UCSD-AML1 (cell line): ENCODE measurements at regions not wholly inside any gene's neighbourhood (a gene's known extent, or its start where the extent isn't known, plus 50 kb on each side); places are given as distances from the start of the nearest gene placed in this dataset.

ENCODE experiments used
- DNase-seq: peaks from one replicate; lab custom pipeline; 2025; ENCODE audit not compliant: unreplicated experiment; lab: John Stamatoyannopoulos, UW

DNA sequence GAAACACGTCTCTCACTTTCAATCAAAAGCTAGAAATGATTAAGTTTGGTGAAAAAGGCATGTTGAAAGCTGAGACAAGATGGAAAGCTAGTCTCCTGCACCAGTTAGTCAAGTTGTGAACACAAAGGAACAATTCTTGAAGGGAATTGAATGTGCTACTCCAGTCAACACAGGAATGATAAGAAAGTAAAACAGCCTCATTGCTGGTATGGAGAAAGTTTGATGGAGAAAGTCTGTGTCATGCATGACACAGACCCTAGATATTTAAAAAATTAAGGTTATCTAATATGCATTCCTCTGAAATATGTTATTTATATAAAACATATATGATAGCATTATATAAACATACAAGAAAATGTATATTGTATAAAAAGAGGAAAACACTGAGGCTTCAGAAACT lies 699.4 kb upstream of the FZD8 start:
- DNase-seq: no peak

DNA sequence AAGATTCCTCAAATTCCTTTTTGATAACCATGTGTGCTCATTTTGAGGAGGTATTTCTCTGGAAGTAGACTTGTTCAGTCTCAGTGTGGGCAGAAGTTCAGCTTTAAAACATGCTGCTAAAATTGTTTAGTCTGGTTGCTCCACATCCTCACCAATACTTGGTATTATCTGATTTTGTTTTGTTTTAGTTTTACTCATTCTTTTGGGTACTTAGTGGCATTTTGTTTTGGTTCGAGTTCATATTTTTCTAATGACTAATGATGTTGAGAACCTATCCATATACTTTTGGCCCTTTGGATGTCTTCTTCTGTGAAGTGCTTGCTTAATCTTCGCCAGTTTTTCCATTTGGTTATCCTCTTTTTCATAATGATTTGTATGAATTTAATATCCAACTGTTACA lies 694.2 kb upstream of the FZD8 start:
- no peak for DNase-seq

DNA sequence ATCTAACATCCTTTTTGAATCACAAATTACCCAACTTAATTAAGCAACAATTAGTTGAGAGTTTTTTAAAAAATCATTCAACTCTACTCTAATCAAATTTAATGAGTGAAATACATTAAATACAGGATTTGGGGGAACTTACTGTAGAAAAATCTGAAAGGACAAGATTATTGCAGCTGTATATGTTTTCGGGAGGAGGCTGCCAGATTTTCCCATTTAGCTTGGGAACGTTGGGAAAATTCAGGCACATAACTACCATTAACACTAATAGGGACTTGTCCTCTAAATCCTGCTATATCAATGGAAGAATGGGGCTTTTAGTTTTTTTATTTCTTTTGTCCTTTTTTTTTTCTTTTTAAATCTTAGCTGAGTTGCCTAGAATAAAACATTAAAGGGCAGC lies 691.4 kb upstream of the FZD8 start:
- DNase-seq: no peak

DNA sequence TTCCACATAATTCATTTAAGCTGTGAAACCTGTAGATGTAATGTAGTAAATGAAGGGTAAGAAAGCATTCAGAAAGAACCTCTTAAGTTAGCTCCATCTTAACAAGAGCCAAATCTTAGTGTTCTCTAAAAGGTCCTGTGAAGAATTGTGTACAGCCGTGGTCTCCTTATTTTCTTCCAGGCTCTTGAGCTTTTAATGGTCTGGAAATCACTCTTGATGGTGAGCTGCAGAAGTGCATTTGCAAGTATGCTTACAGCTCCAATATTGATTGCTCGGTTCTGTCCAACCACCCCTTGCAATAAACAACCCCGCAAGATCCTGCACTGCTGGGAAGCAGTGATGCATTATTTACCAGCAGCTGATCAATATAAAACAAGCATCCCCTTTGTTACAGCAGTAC lies 690.8 kb upstream of the FZD8 start:
- no peak for DNase-seq

DNA sequence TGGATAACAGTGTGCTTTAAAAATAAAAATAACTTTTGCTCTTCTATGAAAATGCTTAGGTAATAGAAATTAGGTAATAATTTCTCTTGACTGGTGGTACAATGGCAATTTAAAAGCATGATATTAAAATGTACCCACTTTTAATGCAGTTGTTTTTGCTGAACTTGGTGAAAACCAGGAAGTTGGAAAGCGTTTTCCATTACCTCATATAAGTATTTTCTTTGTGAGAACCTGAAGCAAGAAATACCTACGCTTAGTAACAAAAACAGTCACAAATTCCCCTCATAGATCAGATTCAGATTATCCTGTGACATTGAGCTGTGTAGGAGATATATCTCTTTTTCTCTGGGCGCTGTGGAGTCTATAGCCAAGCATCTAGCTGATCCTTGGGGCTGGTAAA lies 689.0 kb upstream of the FZD8 start:
- DNase-seq: no peak

DNA sequence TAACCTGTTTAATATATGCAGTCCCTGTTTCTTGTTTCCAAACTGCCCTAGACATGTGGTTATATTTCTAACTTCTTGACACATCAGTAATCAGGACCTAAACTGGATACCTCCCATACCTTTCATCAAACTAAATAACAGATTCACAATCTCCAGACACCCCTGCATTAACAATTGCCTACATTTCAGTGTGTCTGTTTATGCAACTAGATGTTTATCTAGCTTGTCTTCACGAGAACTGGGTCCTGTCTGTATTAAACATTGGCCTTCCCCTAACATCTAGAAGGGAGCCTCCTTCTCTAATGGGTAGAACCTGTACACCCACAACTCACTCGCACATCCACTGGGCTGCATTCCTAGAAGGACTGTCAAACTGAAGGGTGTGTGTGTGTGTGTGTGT lies 683.7 kb upstream of the FZD8 start:
- DNase-seq: no peak

DNA sequence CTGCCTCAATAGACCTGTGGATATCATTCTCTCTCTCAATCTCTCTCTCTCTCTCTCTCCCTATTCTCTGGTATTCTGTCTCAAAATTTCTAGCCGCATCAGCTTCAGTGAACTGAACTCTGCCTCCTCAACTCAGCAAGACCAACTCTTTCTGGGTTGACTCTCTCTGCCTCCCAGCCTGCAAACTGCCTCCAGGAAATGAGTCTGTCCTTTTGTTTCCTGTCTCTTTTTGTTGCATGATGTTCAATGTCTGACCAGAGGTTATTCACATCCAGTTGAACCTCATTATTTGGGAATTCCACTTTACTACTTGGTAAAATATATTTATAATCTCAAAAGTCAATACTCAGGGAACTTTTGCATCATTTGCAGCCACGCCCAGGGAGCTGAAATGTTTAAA lies 682.7 kb upstream of the FZD8 start:
- no peak for DNase-seq

DNA sequence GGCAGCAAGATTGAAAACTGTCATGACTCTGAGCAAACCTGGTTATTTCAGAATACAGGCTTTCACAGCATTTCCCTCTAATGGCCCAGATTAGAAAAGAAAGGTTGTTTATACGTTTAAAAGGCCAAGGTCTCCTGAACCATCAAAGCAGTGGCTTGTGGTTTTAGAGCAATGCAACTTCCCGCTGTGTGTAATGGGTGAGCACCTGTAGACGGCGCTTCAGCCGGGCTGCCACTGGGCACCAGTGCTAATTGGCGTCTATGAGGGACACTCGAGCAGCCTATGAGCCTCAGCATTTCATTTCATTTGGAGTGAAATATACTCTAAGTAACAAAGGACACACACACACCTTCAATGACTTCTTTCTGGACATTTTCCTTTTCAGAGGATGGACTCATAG lies 671.0 kb upstream of the FZD8 start:
- no peak for DNase-seq

DNA sequence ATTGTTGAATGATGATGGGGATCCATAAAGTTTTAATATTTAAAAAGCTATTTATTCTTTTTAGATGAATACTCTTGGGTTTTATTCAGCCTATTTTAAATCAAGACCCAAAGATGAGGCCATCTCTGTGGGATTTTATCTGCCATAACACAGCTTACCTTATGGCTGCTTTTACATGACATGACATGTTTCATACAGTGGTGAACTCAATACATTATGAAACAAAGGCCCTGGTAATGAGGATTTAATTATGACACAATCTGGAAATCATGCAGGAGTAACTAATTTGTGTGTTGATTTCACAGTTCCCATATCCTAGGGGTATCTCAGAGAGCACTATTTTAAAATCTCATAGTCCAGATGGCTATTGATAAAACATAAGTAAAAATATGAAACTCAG lies 661.8 kb upstream of the FZD8 start:
- no peak for DNase-seq

DNA sequence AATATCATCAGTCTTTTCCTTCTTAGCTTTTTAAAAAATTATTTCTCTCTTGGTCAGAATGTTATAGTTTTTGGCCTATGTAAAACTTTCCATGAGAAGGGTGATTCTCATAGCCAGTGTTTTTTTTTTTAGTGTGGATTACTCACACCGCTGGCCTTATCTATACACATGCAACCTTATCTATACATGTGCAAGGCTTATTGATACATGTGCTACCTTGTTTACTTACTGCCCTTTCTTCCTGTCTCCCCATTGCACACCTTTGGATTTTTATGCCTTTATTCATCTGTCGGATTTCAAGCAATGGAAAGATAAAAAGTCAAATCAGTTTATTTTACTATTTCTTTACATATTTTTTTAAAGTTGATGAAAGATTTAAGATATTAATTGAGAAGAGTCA lies 660.0 kb upstream of the FZD8 start:
- no peak for DNase-seq

DNA sequence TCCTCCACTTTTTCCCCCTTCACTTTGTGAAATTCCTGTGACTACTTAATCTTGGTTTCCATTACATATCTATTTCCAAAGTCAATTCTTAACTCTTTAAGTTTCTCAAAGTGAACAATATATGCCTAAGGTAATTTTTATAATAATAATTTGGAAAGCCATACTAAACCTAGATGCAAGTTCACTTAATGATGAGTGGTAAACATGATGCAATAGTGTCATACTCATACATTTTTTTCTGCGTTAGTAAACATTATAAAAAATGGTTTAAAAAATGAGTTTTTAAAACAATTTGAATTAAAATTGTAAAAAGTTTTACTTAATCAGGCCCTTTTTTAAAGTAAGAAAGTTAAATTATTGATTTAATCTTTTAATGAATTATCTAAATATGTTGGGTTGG lies 659.4 kb upstream of the FZD8 start:
- no peak for DNase-seq

DNA sequence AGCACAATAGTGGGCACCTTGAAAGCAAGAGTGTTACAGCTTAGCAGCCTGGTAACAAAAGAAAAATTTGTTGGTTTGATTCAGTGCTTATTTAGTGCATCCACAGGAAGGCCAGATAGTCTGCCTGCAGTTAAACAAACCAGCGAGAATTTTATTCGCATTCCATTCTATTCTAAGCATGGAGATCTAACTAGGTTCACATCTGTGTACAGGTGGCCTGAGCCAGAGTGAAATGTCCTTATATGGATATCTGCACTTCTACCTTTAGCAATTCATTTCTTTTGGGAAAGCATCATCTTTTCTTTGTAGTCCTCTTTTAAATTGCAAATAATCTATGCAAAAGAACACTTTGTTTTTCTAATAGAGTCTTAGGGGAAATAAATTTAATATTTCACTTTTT lies 659.0 kb upstream of the FZD8 start:
- no peak for DNase-seq

DNA sequence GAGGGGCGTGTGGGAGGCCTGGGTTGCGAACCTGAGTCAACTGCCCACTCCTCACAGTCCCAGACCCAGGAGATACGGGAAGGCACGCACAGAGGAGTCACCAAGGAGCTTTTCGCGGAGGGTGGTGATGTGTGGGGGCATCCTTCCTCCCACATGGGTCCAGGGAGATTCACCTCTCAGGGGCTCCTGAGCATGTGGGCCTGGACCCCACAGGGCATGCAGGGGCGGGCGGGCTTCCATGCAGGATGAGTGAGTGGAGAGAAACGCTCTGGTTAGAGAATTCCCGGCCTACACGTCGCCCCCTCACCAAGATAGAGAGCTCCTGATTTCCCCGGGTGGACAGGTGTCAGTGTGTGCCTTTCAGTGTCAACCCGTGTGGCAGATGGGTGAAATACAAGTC lies 641.7 kb upstream of the FZD8 start:
- no peak for DNase-seq

DNA sequence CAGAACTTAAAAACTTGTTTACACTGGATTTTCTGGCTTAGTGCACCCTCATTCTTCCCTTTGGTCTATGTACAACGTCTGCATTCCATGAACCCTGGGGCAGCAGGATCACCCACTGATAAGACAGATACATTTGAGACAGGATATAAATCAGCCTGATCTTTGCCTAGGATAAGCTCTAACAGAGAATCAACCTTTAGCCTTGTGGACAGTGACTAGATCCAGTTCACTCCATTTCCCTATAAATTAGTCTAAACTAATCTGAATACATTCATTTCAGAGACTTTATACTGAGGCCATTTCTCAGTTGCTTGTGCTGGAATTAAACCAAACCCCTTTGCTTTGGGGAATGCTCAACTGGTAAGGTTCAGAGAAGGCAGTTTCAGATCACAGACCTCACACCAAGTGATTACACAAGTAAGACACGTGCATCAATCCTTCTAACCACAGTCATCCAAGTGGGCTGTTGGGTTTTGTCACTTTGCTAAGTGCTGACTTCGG lies 639.8 kb upstream of the FZD8 start:
- DNase-seq: no peak

DNA sequence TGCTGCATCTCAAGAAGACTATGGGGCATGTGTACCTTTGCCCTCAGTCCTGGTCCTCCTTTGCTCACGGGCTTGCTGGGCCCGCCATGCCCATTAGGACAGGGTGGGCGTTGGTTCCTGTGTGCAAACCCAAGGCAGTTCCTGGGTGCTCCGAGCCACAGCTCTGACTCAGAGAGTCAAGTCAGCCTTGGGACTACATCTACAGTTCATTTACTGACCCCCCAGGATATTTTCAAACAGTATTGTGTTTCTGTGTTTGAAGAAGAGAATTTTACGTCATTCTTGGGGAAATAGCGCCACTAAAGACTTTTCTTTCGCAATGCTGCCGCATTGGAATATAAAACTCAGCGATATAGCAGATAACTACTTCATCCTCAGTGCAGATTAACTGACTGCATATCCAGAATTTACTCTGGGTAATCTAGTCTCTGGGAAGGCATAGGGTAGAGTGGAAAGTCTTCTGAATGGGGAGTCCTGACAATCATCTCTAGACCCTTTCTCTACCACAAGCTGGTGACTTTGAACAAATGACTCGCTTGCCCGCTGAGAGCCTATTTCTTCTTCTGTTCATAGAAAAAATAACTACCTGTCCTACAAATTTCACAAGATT lies 638.9 kb upstream of the FZD8 start:
- no peak for DNase-seq

DNA sequence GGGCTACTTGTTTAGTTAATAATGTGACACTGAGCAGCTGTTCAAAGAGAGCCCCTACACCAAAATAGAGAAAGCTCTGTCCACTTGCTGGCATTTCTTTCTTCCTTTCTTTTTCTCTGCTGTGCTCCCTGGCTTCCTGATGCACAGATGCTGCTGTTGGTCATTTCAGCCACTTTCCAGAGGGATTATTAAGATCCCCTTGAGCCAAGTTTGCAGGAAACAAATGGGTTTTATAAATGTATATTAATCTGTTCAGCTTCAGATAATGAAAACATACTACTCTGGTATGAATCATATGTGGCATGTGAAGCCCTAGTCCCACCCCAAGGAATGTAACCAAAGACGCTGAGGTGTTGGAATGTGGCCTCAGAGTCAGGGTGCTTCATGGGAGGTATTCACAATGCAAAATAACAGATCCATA lies 638.2 kb upstream of the FZD8 start:
- no peak for DNase-seq

DNA sequence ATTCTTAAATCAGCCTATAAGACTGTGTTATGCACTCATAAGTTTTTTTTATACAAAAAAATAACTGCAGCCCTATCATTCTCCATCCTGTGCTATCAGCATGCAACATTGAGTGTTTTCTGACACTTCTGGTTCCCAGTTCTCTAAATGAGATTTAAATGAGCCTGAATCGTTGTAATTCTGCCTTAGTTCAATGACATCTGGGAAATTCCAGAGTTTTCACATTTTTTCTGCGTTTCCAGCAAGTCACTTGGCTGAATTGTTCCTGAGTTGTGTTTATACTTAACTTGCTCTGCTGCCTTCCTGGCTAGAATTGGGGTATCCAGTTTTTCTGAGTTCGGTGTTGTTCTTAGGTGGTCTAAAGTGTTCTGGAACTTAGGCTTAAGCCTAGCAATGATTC lies 636.1 kb upstream of the FZD8 start:
- no peak for DNase-seq

DNA sequence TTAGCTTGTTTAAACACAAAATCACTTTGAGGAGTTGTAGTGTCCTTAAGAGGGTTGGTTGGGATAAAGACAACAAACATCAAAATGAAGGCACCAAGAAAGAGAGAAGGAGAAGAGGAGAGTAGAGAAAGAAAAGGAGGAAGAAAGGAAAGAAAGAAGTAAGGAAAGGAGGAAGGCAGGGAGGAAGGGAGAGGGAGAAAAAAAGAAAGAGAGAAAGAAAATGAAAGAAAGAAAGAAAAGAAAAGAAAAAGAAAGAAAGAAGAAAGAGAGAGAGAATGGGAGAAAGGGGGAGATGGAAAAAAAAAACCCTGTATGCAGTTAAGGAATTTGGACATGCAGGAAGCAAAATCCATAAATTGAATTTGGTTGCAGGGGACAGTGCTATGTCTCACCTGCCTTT lies 635.4 kb upstream of the FZD8 start:
- no peak for DNase-seq

DNA sequence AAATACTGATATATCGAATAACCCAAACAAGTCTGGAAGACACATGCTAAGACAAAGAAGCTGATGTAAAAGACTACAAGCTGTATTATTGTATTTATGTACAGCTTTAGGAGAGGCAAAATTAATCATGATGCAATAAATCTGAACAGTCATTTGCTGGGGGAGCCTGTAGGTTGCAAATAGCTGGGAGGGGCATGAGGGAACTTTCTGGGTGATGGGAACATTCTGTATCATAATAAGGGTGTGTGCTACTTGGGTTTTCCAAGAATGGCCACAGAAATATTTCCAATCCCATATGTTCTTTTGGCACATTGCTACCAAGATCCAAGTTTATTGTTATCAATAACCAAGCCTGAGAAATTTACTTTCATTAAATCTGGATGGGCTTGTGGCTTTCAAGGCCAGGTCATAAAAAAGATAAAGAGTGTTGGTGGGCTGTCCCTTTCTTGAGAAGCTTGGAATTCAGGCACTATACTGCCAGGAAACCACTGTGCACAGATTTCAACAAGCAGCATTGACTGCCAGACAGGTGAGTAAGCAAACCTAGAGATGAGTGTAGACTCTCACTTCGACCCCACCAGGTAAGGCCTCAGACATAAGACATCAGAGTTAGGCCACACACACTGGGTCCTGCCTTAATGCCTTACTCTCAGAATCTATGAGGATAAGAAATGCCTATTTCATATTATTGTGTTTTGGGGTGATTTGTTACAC lies 629.7 kb upstream of the FZD8 start:
- DNase-seq: no peak

DNA sequence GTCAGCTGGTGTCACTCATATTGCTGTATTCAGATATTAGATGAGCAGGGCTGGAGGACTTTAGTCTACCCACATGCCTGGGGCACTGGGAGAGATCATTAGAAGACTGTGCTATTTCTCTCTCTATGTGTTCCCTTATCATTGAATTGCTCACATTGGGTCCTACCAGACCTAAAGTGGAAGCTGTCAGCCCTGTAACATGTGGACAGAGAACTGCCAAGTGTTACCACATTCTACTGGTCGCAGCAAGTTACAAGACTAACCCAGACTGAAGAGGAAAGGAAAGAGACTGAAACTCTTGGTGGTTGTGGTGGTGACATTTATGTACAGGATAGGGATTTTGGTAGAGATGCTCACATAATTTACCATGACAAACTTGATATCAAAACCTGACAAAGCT lies 627.1 kb upstream of the FZD8 start:
- no peak for DNase-seq

DNA sequence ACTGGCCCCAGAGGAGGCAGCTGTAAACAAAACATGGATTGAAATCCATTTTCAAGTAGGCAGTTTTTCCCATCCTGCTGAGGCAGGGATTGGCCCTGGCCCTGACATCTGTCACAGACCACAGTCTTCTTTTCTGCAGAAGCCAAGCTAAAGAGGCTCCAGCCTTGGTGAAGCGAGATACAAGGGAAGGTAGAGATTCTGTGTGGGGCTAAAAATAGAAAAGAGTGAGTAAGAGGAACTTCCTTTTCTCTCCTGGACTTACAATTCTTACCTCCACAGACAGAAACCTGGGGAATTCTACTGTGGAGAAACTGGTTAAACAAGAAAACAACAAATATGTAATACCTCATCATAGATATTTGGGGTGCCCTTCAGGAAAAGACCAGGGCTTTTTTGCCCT lies 624.8 kb upstream of the FZD8 start:
- DNase-seq: no peak

DNA sequence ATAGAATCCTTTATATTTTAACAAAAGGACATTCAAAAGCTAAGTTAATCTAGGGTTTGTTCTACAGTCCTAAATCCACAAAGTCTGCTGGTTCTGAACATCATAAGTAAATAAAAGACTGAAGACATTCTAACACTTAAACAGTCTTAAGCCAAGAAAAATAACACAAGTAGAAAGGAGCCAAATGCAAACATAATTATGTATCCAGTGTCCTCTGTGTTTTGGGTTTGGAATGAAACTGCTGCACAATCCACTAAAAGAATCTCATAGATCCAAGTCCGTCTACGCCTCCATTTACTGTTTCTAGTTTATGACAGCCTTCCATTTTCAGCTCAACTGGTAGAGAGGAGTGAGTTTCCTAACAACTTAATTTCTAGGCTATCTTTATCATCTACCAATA lies 623.6 kb upstream of the FZD8 start:
- DNase-seq: no peak

DNA sequence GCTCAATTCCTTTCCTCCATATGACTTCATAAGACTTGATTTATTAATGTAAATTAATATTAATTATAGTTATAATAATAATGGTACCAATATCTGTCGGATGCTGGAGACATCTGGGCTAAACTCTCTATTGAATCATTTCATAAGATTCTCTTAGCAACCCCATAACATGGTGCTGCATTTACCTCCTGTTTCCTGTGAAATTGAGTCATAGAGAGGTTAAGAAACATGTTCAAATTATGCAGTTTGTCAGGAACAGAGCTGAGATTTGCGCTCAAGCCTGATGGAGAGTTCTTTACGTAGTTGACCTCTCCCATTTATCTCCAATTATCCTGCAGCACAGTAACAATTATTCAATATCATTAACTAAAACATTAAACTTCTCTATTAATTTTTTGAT lies 621.8 kb upstream of the FZD8 start:
- DNase-seq: no peak
